Uterus (tissue), 2 donors: ENCODE measurements at regions not wholly inside any gene's neighbourhood (a gene's known extent, or its start where the extent isn't known, plus 50 kb on each side); places are given as distances from the start of the nearest gene placed in this dataset.
"Not testable (repeated sequence)": the region's sequence is repeated elsewhere in the genome, so short reads cannot be mapped to it uniquely, and the experiment has no call there.

Source experiments
- POLR2A ChIP-seq, 2 donors: fragments of 450-650 bp; IDR thresholded peaks; one replicate each; pipeline ENCODE4 v1.6.1; 2016; ENCODE audit warnings: antibody characterized with exemption in 2 of 2, mild to moderate bottlenecking in 1 of 2, moderate library complexity in 1 of 2
- TF ChIP-seq, protein P1 (sequence below), 4 experiments: fragments of 200-600 bp in 2 of 4; fragments of 450-650 bp in 2 of 4; sonication (generic) in 2 of 4; IDR thresholded peaks; one replicate each; pipeline ENCODE4 v1.5.1; 2016 to 2019; ENCODE audit warnings: antibody characterized with exemption in 4 of 4, mild to moderate bottlenecking in 2 of 4, moderate library complexity in 1 of 4

- TF ChIP-seq, protein P1, sequence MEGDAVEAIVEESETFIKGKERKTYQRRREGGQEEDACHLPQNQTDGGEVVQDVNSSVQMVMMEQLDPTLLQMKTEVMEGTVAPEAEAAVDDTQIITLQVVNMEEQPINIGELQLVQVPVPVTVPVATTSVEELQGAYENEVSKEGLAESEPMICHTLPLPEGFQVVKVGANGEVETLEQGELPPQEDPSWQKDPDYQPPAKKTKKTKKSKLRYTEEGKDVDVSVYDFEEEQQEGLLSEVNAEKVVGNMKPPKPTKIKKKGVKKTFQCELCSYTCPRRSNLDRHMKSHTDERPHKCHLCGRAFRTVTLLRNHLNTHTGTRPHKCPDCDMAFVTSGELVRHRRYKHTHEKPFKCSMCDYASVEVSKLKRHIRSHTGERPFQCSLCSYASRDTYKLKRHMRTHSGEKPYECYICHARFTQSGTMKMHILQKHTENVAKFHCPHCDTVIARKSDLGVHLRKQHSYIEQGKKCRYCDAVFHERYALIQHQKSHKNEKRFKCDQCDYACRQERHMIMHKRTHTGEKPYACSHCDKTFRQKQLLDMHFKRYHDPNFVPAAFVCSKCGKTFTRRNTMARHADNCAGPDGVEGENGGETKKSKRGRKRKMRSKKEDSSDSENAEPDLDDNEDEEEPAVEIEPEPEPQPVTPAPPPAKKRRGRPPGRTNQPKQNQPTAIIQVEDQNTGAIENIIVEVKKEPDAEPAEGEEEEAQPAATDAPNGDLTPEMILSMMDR (IDR thresholded peaks at IDR 0.05), result not testable (repeated sequence)
- not testable (repeated sequence) for TF ChIP-seq POLR2A (IDR thresholded peaks at IDR 0.05)
Measured at GRCh38 chr9:85824949-85825348, 83.2 kb upstream of the AGTPBP1 start.
